ENCODE measurements at regions not wholly inside any gene's neighbourhood (a gene's known extent, or its start where the extent isn't known, plus 50 kb on each side); places are given as distances from the start of the nearest gene placed in this dataset.

- Histone ChIP-seq H3K9me3 (ENCODE audit: control insufficient read depth, insufficient read depth, low read depth, low read length) (no peaks in the 10 kb centered on the region), H3K79me2 (ENCODE audit: control insufficient read depth, insufficient read depth, low read length) (no peaks in the 10 kb centered on the region), H3K9ac (ENCODE audit: insufficient read depth, low read length) (no peak overlapping the region), H3K4me1 (ENCODE audit: control insufficient read depth, extremely low read depth, insufficient read depth, low read length) (no peaks in the 10 kb centered on the region), H3K4me2 (ENCODE audit: extremely low read depth, insufficient read depth, low read length) (no peak overlapping the region), H3K36me3 (ENCODE audit: control insufficient read depth, insufficient read depth, low read length) (no peaks in the 10 kb centered on the region), H3K27me3 (ENCODE audit: control insufficient read depth, insufficient read depth, low read length) (no peaks in the 10 kb centered on the region), H2AFZ (ENCODE audit: low read length) (no peak overlapping the region), H4K20me1 (ENCODE audit: control insufficient read depth, extremely low read depth, insufficient read depth, low read length) (no peaks in the 10 kb centered on the region), H3K27ac (ENCODE audit: insufficient read depth, low read length) (no peak overlapping the region), H3K4me3 (replicated peaks in 1 of 4; ENCODE audit: control extremely low read depth in 1 of 4, insufficient read depth in 1 of 4, low read depth in 3 of 4, low read length in 4 of 4) (no peak overlapping the region)
- no peak for TF ChIP-seq EZH2 (IDR thresholded peaks at IDR 0.05; ENCODE audit: low read length, missing control alignments)
- TF ChIP-seq CTCF (conservative IDR thresholded peaks at IDR 0.05 in 1 of 2, IDR thresholded peaks at IDR 0.05 in 1 of 2; ENCODE audit: low read depth in 1 of 2, low read length in 2 of 2) = no peak
- DNase-seq (ENCODE audit: low read depth in 2 of 2) = no peak
Observed at GRCh38 chr2:552906-553305, 124.3 kb downstream of the TMEM18 start.

GRCh38 chr2:551621-552020, 125.6 kb downstream of the TMEM18 start:
- no peak overlapping the region for H3K4me2 ChIP-seq (ENCODE audit: extremely low read depth, insufficient read depth, low read length)
- no peak overlapping the region for H2AFZ ChIP-seq (ENCODE audit: low read length)
- no peak overlapping the region for H3K4me3 ChIP-seq (replicated peaks in 1 of 4; ENCODE audit: control extremely low read depth in 1 of 4, insufficient read depth in 1 of 4, low read depth in 3 of 4, low read length in 4 of 4)
- no peaks in the 10 kb centered on the region for H3K36me3 ChIP-seq (ENCODE audit: control insufficient read depth, insufficient read depth, low read length)
- H3K79me2 ChIP-seq (ENCODE audit: control insufficient read depth, insufficient read depth, low read length) = no peaks in the 10 kb centered on the region
- H3K27me3 ChIP-seq (ENCODE audit: control insufficient read depth, insufficient read depth, low read length) = no peaks in the 10 kb centered on the region
- H3K9me3 ChIP-seq (ENCODE audit: control insufficient read depth, insufficient read depth, low read depth, low read length) = no peaks in the 10 kb centered on the region
- H3K4me1 ChIP-seq (ENCODE audit: control insufficient read depth, extremely low read depth, insufficient read depth, low read length) = no peaks in the 10 kb centered on the region
- no peak overlapping the region for H3K9ac ChIP-seq (ENCODE audit: insufficient read depth, low read length)
- no peak for TF ChIP-seq CTCF (conservative IDR thresholded peaks at IDR 0.05 in 1 of 2, IDR thresholded peaks at IDR 0.05 in 1 of 2; ENCODE audit: low read depth in 1 of 2, low read length in 2 of 2)
- no peak for TF ChIP-seq EZH2 (IDR thresholded peaks at IDR 0.05; ENCODE audit: low read length, missing control alignments)
- no peak for DNase-seq (ENCODE audit: low read depth in 2 of 2)
- H3K27ac ChIP-seq (ENCODE audit: insufficient read depth, low read length) = no peak overlapping the region
- H4K20me1 ChIP-seq (ENCODE audit: control insufficient read depth, extremely low read depth, insufficient read depth, low read length) = no peaks in the 10 kb centered on the region

- Histone ChIP-seq H3K27me3 (ENCODE audit: control insufficient read depth, insufficient read depth, low read length) (no peaks in the 10 kb centered on the region), H3K4me2 (ENCODE audit: extremely low read depth, insufficient read depth, low read length) (no peak overlapping the region), H3K27ac (ENCODE audit: insufficient read depth, low read length) (no peak overlapping the region), H3K9me3 (ENCODE audit: control insufficient read depth, insufficient read depth, low read depth, low read length) (no peaks in the 10 kb centered on the region), H3K4me3 (replicated peaks in 1 of 4; ENCODE audit: control extremely low read depth in 1 of 4, insufficient read depth in 1 of 4, low read depth in 3 of 4, low read length in 4 of 4) (no peak overlapping the region), H4K20me1 (ENCODE audit: control insufficient read depth, extremely low read depth, insufficient read depth, low read length) (no peaks in the 10 kb centered on the region), H3K79me2 (ENCODE audit: control insufficient read depth, insufficient read depth, low read length) (no peaks in the 10 kb centered on the region), H3K4me1 (ENCODE audit: control insufficient read depth, extremely low read depth, insufficient read depth, low read length) (no peaks in the 10 kb centered on the region), H2AFZ (ENCODE audit: low read length) (no peak overlapping the region), H3K9ac (ENCODE audit: insufficient read depth, low read length) (no peak overlapping the region), H3K36me3 (ENCODE audit: control insufficient read depth, insufficient read depth, low read length) (no peaks in the 10 kb centered on the region)
- no peak for TF ChIP-seq EZH2 (IDR thresholded peaks at IDR 0.05; ENCODE audit: low read length, missing control alignments)
- no peak for TF ChIP-seq CTCF (conservative IDR thresholded peaks at IDR 0.05 in 1 of 2, IDR thresholded peaks at IDR 0.05 in 1 of 2; ENCODE audit: low read depth in 1 of 2, low read length in 2 of 2)
- DNase-seq (ENCODE audit: low read depth in 2 of 2) = no peak
Observed at GRCh38 chr2:550860-551567, 126.2 kb downstream of the TMEM18 start.
